Activated CD8-positive, alpha-beta memory T cell treated with anti-CD3 and anti-CD28 coated beads, Interleukin-2, amount 10 ng/mL, durations not matched to agents 7 days and 5 days (primary cell): ENCODE measurements at regions not wholly inside any gene's neighbourhood (a gene's known extent, or its start where the extent isn't known, plus 50 kb on each side); places are given as distances from the start of the nearest gene placed in this dataset.
"Not testable (repeated sequence)": the region's sequence is repeated elsewhere in the genome, so short reads cannot be mapped to it uniquely, and the experiment has no call there.

ENCODE experiments used
- ATAC-seq: fragments of 150-1000 bp; cut with Tn5 transposase; one replicate; pipeline ENCODE4 v1.10.0; 2021; ENCODE audit warnings: moderate library complexity
- CTCF ChIA-PET: fragments of 350-600 bp; sonication (Branson Sonifier 250); formaldehyde crosslinking; loops from one replicate; lab custom pipeline; 2021; ENCODE audit warnings: antibody characterized with exemption; lab: Charles Lee
- DNase-seq: peaks from one replicate; pipeline ENCODE4 v3.0.0-alpha.2; 2020
- H3K27ac Mint-ChIP-seq: one replicate; pipeline ENCODE4 v1.8.0; 2021; ENCODE audit warnings: mild to moderate bottlenecking, mixed read lengths
- H3K27me3 Mint-ChIP-seq: one replicate; pipeline ENCODE4 v1.8.0; 2021; ENCODE audit warnings: mixed read lengths
- H3K36me3 Mint-ChIP-seq: one replicate; pipeline ENCODE4 v1.8.0; 2021; ENCODE audit warnings: mild to moderate bottlenecking, mixed read lengths
- H3K4me1 Mint-ChIP-seq: one replicate; pipeline ENCODE4 v1.8.0; 2021; ENCODE audit warnings: mixed read lengths
- H3K4me3 Mint-ChIP-seq: one replicate; pipeline ENCODE4 v1.8.0; 2021; ENCODE audit warnings: mild to moderate bottlenecking, moderate library complexity, mixed read lengths
- H3K9me3 Mint-ChIP-seq: one replicate; pipeline ENCODE4 v1.8.0; 2022; ENCODE audit warnings: low read depth, mixed read lengths

- Mint-ChIP-seq H3K4me1 (no peaks in the 10 kb centered on the region), H3K9me3 (no peaks in the 10 kb centered on the region), H3K4me3 (no peak overlapping the region), H3K27ac (no peak overlapping the region), H3K27me3 (no peaks in the 10 kb centered on the region), H3K36me3 (no peaks in the 10 kb centered on the region)
- DNase-seq, result no peak
- CTCF ChIA-PET, result no interaction called here
- ATAC-seq, result no peak
Observed at GRCh38 chr18:75742516-75742915, 315.0 kb upstream of the SMIM21 start.

- no peaks in the 10 kb centered on the region for H3K27me3 Mint-ChIP-seq
- H3K27ac Mint-ChIP-seq, result no peak overlapping the region
- no peaks in the 10 kb centered on the region for H3K4me1 Mint-ChIP-seq
- DNase-seq (no peak), ATAC-seq (no peak)
- H3K4me3 Mint-ChIP-seq, result no peak overlapping the region
- peaks cover 9% of the 10 kb centered on the region for H3K9me3 Mint-ChIP-seq
- H3K36me3 Mint-ChIP-seq, result no peaks in the 10 kb centered on the region
- CTCF ChIA-PET, result no interaction called here
Observed at GRCh38 chr18:75739682-75740081, 312.2 kb upstream of the SMIM21 start.

GRCh38 chr18:75735291-75735690, 307.8 kb upstream of the SMIM21 start:
- H3K4me3 Mint-ChIP-seq, result no peak overlapping the region
- peaks cover 9% of the 10 kb centered on the region for H3K9me3 Mint-ChIP-seq
- CTCF ChIA-PET, result no interaction called here
- H3K27ac Mint-ChIP-seq, result no peak overlapping the region
- no peaks in the 10 kb centered on the region for H3K4me1 Mint-ChIP-seq
- ATAC-seq (no peak), DNase-seq (no peak)
- H3K27me3 Mint-ChIP-seq, result peaks cover 3% of the 10 kb centered on the region
- H3K36me3 Mint-ChIP-seq, result no peaks in the 10 kb centered on the region

- H3K9me3 Mint-ChIP-seq, result peaks cover 2% of the 10 kb centered on the region
- CTCF ChIA-PET, result no interaction called here
- H3K36me3 Mint-ChIP-seq, result no peaks in the 10 kb centered on the region
- no peak for ATAC-seq
- no peak overlapping the region for H3K27ac Mint-ChIP-seq
- H3K27me3 Mint-ChIP-seq, result peaks cover 3% of the 10 kb centered on the region
- no peak for DNase-seq
- H3K4me1 Mint-ChIP-seq, result no peaks in the 10 kb centered on the region
- no peak overlapping the region for H3K4me3 Mint-ChIP-seq
Observed at GRCh38 chr18:75730249-75730648, 302.7 kb upstream of the SMIM21 start.

- H3K9me3 Mint-ChIP-seq, result no peaks in the 10 kb centered on the region
- H3K27me3 Mint-ChIP-seq, result peaks cover 3% of the 10 kb centered on the region
- no peaks in the 10 kb centered on the region for H3K36me3 Mint-ChIP-seq
- ATAC-seq (no peak), DNase-seq (no peak)
- H3K4me3 Mint-ChIP-seq, result no peak overlapping the region
- no peaks in the 10 kb centered on the region for H3K4me1 Mint-ChIP-seq
- CTCF ChIA-PET, result no interaction called here
- no peak overlapping the region for H3K27ac Mint-ChIP-seq
Observed at GRCh38 chr18:75728621-75729020, 301.1 kb upstream of the SMIM21 start.

GRCh38 chr18:75727456-75727855, 300.0 kb upstream of the SMIM21 start:
- CTCF ChIA-PET, result interaction anchor here (0.5 to 1.0 kb wide), 2 partner anchors 24 to 1077 kb away, joined by 3 read pairs; no protein-coding TSS in a partner anchor
- no peak overlapping the region for H3K4me3 Mint-ChIP-seq
- no peak for ATAC-seq

GRCh38 chr18:75723521-75724340, 296.2 kb upstream of the SMIM21 start:
- H3K27ac Mint-ChIP-seq, result no peak overlapping the region
- no peak for ATAC-seq
- H3K4me1 Mint-ChIP-seq, result no peaks in the 10 kb centered on the region
- CTCF ChIA-PET, result no interaction called here
- no peaks in the 10 kb centered on the region for H3K27me3 Mint-ChIP-seq
- DNase-seq, result no peak
- H3K4me3 Mint-ChIP-seq, result no peak overlapping the region
- no peaks in the 10 kb centered on the region for H3K36me3 Mint-ChIP-seq
- H3K9me3 Mint-ChIP-seq, result peaks cover 5% of the 10 kb centered on the region

More at GRCh38 chr18:75727456-75727855, 300.0 kb upstream of the SMIM21 start:
- Mint-ChIP-seq H3K36me3 (no peaks in the 10 kb centered on the region), H3K4me1 (no peaks in the 10 kb centered on the region), H3K27me3 (no peaks in the 10 kb centered on the region), H3K27ac (no peak overlapping the region), H3K9me3 (no peaks in the 10 kb centered on the region)
- peak; percentile 42 for DNase-seq

GRCh38 chr18:75714766-75715165, 287.3 kb upstream of the SMIM21 start:
- no peaks in the 10 kb centered on the region for H3K4me1 Mint-ChIP-seq
- no peaks in the 10 kb centered on the region for H3K27me3 Mint-ChIP-seq
- CTCF ChIA-PET, result no interaction called here
- ATAC-seq, result no peak
- H3K9me3 Mint-ChIP-seq, result peaks cover 1% of the 10 kb centered on the region
- no peak for DNase-seq
- H3K4me3 Mint-ChIP-seq, result no peak overlapping the region
- no peaks in the 10 kb centered on the region for H3K36me3 Mint-ChIP-seq
- H3K27ac Mint-ChIP-seq, result no peak overlapping the region

- H3K27ac Mint-ChIP-seq, H3K4me3 Mint-ChIP-seq, H3K9me3 Mint-ChIP-seq, H3K4me1 Mint-ChIP-seq, H3K36me3 Mint-ChIP-seq, DNase-seq, CTCF ChIA-PET, H3K27me3 Mint-ChIP-seq, ATAC-seq: not testable (repeated sequence)
Observed at GRCh38 chr18:75712124-75712867, 284.8 kb upstream of the SMIM21 start.

- H3K4me3 Mint-ChIP-seq, result no peak overlapping the region
- ATAC-seq (no peak), DNase-seq (no peak)
- no peaks in the 10 kb centered on the region for H3K27me3 Mint-ChIP-seq
- H3K9me3 Mint-ChIP-seq, result no peaks in the 10 kb centered on the region
- no peaks in the 10 kb centered on the region for H3K36me3 Mint-ChIP-seq
- CTCF ChIA-PET, result no interaction called here
- H3K27ac Mint-ChIP-seq, result no peak overlapping the region
- no peaks in the 10 kb centered on the region for H3K4me1 Mint-ChIP-seq
Observed at GRCh38 chr18:75700561-75700960, 273.1 kb upstream of the SMIM21 start.

GRCh38 chr18:75698861-75699260, 271.4 kb upstream of the SMIM21 start:
- ATAC-seq, result no peak
- CTCF ChIA-PET, result no interaction called here
- DNase-seq, result no peak
- no peaks in the 10 kb centered on the region for H3K9me3 Mint-ChIP-seq
- no peaks in the 10 kb centered on the region for H3K36me3 Mint-ChIP-seq
- no peak overlapping the region for H3K4me3 Mint-ChIP-seq
- no peaks in the 10 kb centered on the region for H3K27me3 Mint-ChIP-seq
- H3K4me1 Mint-ChIP-seq, result no peaks in the 10 kb centered on the region
- no peak overlapping the region for H3K27ac Mint-ChIP-seq

- Mint-ChIP-seq H3K4me1 (no peaks in the 10 kb centered on the region), H3K9me3 (no peaks in the 10 kb centered on the region), H3K27me3 (no peaks in the 10 kb centered on the region), H3K4me3 (no peak overlapping the region), H3K36me3 (no peaks in the 10 kb centered on the region), H3K27ac (no peak overlapping the region)
- ATAC-seq (no peak), DNase-seq (no peak)
- CTCF ChIA-PET, result no interaction called here
Observed at GRCh38 chr18:75697493-75697892, 270.0 kb upstream of the SMIM21 start.

- Mint-ChIP-seq H3K4me3 (no peak overlapping the region), H3K9me3 (no peaks in the 10 kb centered on the region), H3K27me3 (no peaks in the 10 kb centered on the region), H3K36me3 (no peaks in the 10 kb centered on the region), H3K27ac (no peak overlapping the region), H3K4me1 (no peaks in the 10 kb centered on the region)
- CTCF ChIA-PET, result no interaction called here
- ATAC-seq (no peak), DNase-seq (no peak)
Observed at GRCh38 chr18:75696391-75696790, 268.9 kb upstream of the SMIM21 start.

- CTCF ChIA-PET, result no interaction called here
- no peak for ATAC-seq
- no peaks in the 10 kb centered on the region for H3K36me3 Mint-ChIP-seq
- H3K27me3 Mint-ChIP-seq, result no peaks in the 10 kb centered on the region
- H3K9me3 Mint-ChIP-seq, result no peaks in the 10 kb centered on the region
- no peaks in the 10 kb centered on the region for H3K4me1 Mint-ChIP-seq
- no peak overlapping the region for H3K4me3 Mint-ChIP-seq
- H3K27ac Mint-ChIP-seq, result no peak overlapping the region
- no peak for DNase-seq
Observed at GRCh38 chr18:75694292-75694691, 266.8 kb upstream of the SMIM21 start.
